HG03066 (cell line): ENCODE measurements at regions not wholly inside any gene's neighbourhood (a gene's known extent, or its start where the extent isn't known, plus 50 kb on each side); places are given as distances from the start of the nearest gene placed in this dataset.
"Not testable (repeated sequence)": the region's sequence is repeated elsewhere in the genome, so short reads cannot be mapped to it uniquely, and the experiment has no call there.

ENCODE experiments used
- ATAC-seq: cut with Tn5 transposase; IDR thresholded peaks from one replicate; pipeline ENCODE4 v1.9.1; 2021; ENCODE audit warnings: low read depth; ENCODE audit not compliant: unreplicated experiment

DNA sequence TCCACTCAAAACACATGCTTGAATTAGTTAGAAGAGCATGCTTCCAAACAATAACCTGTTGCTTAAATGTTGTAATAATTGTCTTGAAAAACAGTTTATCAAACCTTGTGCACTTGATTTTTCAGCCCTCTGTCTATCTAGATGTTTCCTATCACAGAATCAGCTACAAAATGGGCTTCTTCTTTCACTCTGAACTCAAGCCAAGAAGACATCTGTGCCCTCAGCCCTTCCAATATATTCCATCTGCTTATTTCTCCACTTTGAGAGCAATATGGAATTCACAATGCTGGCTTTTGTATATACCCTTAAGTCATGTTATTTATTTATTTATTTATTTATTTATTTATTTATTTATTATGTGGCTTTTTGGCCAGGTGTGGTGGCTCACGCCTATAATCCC is 234.2 kb downstream of the TOX3 start:
- no peak for ATAC-seq

DNA sequence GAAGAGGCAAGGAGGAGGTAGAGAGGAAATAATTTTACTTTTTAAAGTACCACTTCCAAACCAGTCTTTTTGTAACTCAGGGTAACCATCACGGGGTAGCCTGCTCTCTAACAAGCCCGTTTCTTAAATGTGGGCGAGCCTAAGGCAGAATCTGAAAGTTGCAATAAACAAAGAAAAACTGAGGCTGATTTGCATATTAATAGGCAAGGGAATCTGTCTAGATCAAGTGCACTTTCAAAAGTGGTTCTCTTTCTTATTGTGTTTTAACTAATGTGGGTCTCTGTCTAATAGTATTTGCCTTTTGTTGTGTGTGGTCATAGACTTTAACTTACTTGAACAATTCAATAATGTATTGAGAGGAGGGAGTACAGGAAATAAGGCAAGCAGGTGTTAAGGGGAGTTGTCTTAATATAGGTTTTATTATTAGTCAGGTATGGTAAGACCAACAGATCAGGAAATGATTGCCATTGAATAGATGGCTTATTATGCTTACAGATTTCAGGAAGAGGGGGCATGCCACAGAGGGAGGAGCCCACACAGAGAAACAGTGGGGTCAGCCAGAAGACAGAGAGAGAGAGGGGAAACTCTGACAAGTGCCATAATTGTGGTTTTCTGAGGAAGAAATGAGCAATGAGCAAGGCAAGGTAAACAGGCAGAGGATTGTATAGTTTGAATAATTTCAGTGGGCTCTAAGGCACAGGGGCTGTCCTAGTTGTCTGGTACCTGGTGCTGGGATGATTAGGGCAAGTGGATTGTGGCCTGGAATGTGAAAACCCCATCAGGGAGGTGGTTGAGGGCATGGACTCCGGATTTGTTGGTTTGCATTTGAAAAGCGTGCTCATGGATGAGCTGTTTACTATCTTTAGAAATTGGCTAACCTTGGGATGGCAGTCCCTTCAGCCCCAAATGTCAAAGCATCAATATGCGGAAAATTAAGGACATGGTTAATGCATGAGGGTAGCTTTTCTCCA is 237.2 kb downstream of the TOX3 start:
- no peak for ATAC-seq

DNA sequence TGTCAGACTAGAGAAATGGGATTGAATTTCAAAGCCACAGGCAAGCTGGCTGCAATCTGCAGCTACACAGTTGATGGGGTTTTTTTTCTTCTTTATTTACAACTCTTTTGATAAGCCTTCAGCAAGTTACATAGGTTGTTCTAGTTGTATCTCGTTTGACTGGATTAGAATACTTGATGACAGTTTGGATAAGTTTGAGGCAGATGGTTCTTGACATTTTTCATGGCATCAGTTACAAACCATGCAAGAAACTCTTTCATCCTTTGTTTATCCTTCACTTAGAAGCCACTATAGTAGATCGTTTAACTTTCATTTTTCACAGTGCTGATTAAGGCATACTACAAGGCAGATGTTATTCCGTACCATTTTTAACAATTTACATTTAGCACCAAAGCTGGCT is 238.9 kb downstream of the TOX3 start:
- no peak for ATAC-seq

DNA sequence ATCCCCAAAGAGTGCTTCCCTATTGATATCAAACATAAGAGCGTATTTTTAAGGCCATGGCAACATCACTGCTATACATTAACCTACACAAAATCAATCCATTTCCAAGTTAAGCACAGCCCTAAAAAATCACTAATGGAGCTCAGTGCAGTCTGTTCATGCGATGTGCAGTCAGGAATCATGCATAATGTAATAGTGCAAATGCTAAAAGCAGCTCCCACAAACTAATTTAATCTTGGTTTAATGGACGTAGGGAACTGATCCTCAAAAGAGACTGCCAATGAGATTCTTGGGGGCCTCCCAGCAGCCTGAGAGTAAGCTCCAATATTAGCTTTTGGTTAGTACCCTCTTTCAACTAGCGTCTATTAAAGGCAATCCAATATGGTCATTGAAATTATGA is 245.9 kb downstream of the TOX3 start:
- ATAC-seq: no peak

DNA sequence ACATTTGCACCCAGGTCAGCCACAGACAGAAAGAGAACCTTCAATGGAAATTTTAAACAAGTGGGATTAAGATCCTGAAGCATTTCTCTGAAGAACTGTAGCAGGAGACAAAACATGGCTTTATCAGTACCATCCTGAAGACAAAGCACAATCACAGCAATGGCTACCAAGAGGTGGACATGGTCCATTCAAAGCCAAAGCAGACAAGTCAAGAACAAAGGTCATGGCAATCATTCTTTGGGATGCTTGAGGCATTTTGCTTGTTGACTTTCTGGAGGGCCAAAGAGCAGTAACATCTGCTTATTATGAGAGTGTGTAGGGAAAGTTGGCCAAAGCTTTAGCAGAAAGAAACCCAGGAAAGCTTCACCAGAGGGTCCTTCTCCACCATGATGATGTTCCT is 248.2 kb downstream of the TOX3 start:
- no peak for ATAC-seq

DNA sequence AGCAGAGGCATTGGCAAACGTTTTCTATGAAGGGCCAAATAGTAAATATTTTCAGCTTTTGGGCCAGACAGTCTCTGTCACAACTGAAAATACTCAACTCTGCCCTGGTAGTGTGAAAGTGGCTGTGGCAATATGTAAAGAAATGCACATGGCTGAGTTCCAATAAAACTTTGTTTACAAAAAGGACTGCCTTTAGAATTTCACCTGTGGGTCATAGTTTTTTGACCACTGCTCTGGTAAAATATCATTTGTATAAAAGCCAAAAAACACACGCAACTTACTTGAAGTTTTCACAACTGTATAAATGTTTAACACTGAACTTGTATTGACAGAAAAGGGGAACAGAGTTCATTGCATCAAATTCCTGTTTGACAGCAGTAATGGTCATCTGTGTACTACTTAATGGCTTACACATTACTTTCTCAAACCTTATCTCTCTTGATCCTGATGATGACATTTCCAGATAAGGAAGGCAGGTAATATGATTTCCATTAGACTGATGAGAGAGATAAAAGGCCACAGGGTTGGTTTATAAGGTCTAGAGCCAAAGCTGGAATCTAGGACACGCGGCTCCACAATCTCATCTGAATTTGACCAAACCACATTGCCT is 250.1 kb downstream of the TOX3 start:
- not testable (repeated sequence) for ATAC-seq

DNA sequence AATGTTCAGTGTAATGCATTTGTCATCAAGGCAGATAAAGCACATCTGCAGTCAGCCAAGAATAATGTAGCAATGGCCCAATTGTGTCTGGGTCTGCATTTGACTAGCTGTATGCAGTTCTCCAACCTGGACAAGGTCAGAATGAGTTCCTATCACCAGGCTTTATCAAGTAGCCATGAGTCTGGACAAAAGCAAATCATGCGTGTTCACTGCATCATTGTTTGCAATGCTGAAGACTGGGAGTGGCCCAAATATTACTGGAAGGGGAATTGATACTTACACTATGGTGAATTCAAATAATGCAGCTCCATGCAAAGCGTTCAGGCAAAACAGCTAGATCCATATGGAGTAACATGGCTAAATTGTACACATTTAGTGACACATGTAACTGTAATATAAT is 250.9 kb downstream of the TOX3 start:
- no peak for ATAC-seq

DNA sequence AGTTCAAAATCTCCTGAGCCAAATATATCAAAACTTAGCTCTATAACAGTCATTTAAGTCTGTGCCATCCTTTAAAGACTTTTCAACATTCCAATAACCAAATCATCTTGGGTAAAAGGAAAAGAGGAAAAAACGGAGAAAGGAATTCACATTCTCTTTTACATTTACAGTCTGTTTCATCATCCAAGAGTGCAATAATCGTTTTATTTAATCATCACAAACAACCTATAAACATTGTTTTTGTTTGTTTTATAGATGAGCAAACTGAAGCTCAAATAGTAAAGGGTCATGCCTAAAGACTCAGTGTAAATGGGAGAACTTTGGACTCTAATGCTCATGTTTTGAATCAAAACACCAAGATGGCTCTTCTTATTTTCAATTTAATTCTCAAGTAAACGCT is 252.3 kb downstream of the TOX3 start:
- ATAC-seq: no peak

DNA sequence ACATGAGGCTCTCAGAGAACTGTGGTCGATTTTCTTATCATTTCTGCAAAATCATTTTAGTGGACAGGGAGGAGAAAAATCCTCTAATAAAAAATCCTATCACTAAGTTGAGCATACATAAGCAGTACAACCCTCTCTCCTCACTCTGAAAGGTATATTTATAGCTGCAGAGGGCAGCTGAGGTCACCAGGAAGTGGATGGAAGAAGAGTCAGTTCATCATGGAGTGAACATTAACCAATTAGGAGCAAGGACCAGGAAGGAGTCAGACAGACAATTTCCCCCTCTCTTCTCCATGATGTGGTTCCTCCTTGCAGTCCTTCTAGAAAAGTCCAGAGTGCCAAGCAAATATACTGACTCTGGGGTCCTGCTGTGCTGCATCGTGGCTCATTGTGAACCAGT is 253.7 kb downstream of the TOX3 start:
- no peak for ATAC-seq

DNA sequence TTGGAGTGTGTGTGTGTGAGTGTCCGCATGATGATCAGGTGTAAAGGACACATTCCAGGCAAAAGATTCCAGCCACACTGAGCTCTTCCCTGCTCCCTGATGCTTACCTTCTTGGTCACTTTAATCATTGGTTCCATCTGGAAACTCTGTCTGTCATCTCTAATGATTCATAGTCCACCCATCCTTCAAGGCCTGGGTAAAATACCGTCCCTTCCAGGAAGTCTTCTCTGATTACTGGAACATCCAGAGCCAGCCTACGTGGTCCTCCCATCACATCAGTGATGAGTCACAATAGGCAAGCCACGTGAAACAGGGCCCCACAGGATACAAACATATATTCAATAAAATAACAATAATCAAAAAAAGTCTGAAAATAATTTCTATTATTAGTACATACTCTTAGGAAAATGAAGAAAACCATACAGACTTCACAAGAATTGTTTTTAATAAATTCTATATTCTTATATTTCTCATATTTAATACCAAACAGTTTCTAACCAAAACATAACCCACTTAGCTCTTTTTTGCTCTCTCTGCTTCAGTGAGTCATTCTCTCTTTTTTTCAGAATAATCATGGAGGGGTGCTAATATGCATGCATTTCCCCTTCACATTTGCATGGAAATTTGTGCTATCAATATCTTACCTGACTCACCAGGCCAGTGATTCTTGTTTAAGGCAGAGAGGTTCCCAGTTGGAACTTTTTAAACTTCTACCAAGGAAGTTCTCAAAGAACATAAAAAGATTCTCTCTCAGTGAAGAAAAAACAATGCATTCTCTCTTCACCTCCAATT is 263.2 kb downstream of the TOX3 start:
- ATAC-seq: no peak

DNA sequence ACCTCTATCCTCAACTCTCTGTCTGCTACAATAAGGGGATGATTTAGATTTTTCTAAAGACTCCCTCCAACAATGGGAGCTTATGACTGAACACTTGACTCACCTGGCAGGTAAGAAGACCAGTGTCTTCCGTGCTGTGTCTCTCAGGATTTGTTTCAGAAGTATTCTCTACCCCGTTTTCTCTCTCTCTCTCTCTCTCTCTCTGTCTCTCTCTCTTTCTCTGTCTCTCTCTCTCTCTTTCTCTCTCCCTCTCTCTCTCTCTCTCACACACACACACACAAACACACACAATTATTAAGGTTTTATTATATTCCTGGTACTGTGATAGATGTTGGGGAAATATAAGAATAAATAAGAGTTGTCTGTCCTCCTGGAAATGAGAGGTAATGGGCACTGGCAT is 263.9 kb downstream of the TOX3 start:
- ATAC-seq: no peak

DNA sequence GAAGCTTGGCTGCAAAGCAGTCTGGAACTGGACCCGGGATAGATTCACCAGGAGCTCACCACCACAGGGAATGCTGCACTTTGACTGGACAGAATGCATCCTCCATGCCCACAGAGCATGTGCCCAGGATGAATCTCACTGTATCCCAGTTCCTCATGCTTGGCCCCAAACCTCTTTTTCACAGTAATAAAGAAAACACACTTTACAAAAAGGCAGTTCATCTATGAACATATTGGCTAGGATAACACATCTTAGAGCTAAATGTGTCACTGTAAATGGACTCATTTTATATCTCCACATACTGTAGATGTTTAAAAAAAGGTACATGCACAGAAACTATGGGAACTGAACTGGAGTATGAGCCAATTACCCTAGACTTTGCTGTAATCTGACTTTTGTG is 266.9 kb downstream of the TOX3 start:
- no peak for ATAC-seq

DNA sequence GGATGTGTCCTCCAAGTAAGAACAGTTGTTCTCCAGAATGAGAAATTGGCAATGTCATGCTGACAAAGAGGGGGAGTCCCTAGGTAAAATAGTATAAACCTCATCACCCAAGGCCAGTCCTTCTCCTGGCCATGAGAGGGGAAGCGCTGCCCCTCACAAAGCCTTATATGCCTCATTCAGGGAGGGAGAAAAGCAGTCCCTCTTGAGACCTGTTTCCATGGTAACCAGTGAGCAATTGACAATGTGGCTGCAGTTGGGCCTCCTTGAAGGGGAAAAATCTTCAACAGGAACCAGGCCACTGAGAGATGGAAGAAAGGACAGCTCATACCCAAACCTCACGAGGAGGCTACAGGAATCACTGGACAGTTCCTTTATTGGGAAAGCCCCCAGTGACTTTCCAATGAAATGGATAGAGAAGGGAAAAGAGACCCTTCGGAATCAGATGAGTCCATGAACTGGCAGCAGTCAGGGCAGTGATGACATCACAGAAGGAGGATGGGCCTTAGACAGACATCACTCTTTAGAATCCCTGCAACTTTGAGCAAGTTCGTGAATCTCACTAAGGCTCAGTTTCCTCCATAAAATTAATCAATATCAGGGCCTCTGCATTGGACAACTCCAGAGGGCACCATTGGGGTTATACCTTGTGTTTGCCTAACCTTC is 275.7 kb downstream of the TOX3 start:
- ATAC-seq: no peak

DNA sequence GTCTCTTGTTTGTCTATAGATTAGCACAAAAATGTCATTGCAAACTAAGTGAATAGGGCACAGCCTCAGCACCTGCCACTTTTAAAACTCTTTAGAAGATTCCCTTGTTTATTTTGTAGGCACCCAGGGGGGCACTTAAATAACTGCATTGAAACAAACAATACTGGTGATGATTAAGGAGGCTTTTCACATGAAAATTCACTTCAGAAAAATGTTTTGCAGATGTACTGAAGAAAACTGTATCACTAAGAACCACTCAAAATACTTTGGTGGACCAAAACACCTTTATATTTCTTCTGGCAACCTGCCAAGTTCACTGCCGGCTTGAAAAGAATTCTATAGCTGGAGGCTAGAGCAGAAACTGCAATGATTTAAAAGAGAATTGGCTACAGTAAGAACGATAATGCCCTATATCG is 281.5 kb downstream of the TOX3 start:
- no peak for ATAC-seq

DNA sequence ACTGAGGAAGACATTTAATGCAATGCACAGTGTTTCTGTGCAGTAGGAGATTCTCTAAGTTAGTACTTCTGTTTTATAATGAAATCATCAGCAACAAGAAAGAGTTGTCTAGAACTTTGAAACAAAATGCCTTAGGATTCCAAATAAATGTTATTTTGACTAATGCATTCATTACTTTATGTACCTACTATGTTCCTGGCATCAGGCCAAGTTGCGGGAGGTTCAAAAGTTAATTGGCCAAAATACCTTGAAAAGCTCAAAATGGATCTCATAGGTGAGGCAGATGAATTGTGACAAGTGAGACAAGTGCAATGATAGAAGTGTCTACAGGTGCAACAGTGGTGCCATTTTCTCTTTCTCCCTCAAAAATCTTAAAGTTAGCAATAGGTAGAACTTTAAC is 289.4 kb downstream of the TOX3 start:
- ATAC-seq: no peak

DNA sequence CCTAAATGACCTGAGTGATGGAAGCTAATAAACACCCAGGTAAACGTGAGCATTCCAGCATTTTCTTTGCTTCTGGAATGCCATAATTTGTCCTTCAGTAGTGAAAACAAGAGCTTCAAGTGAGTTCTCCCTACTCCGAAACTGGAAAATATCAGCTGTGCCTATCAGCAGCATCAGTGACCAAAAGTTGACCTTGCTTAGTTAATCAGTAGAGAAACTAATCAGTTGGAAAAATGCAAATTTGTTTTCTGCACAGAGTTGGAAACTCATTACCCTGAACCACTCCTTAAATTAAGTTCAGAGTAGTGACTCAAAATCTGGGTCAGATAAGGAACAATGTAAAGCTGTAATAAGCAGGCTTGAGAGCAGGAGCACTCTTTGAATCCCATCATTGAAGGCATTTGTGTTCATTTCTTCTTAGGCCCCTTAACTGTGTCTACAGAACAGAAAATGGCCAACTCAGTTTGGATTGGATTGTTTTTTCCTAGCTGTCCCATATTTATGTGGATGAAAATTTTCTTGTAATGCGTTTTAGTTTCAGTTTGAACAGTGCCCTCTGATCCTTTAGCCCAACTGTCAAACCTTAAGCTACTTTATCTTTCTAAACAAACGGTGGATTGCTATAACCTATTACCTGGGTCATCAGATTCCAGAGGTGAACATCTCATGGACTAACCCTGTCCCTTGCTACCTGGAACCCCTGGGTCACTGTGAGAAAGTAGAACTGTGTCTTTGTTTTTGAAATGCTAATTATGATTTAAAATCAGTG is 290.4 kb downstream of the TOX3 start:
- no peak for ATAC-seq

DNA sequence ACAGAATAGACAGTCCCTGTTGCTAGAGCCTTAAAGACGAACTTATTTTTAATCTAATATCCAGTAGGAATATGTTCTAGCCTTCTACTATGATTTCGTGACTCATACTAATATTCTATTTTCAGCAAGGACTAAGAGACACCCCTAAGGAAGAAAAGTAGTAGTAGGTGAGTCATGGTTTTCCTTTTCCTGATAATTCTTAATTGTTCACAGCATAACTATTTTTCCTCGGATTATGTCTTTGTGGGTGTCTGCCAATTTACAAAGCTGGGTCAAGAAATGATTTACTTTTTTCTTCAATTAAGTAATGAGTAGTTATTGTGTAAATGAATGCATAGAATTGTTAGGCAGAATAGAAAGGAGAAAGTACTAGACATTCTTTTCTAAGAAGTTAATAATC is 292.2 kb downstream of the TOX3 start:
- no peak for ATAC-seq

DNA sequence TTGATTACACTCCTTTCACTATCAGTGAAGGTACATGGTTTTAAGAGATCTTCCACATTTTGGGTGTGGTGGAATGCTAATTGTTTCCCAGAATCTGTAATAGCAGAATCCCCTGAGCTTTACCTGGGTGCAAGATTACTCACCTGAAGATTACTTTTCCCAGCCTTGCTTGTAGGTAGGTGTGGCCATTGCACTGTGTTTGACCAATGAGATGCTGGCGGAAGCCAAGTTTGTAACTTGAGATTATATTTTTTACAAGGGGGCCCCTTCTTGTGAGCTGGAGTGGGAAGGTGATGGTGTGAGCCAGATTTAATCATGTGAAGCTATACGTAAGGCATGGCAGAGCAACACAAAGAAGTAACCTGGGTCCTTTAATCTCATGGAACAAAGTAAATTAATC is 294.3 kb downstream of the TOX3 start:
- no peak for ATAC-seq

DNA sequence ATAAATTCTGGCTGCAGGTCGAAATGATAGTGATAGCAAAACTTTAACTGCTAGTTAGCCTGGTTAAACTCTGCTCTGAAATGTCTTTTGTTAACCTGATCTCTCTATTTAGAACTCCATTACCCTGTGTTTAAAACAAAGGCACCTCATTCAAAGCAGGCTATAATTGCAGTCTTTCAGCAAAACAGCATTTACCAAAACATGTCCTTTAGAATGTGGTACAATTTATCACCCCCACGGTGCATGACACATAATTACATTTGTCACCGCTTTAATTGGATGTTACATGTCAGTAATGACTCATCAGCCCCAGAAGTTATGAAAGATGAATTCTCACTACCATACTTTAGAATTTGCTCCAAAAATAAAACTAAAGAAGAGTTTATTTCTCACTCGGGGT is 295.4 kb downstream of the TOX3 start:
- ATAC-seq: no peak

DNA sequence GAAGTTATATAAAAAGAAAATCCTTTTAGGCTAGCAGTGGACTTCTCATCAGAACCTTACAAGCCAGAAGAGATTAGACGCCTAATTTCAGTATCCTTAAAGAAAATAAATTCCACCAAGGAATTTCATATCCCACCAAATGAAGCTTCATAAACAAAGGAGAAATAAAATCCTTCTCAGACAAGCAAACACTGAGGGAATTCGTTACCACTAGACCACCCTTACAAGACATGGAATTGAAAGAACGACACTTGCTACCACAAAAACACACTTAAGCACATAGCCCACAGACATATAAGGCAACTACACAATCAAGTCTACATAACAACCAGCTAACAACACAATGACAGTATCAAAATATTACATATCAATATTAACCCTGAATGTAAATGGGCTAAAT is 299.2 kb downstream of the TOX3 start:
- no peak for ATAC-seq
